ENCODE measurements at regions not wholly inside any gene's neighbourhood (a gene's known extent, or its start where the extent isn't known, plus 50 kb on each side); places are given as distances from the start of the nearest gene placed in this dataset.
"Not testable (repeated sequence)": the region's sequence is repeated elsewhere in the genome, so short reads cannot be mapped to it uniquely, and the experiment has no call there.

DNA sequence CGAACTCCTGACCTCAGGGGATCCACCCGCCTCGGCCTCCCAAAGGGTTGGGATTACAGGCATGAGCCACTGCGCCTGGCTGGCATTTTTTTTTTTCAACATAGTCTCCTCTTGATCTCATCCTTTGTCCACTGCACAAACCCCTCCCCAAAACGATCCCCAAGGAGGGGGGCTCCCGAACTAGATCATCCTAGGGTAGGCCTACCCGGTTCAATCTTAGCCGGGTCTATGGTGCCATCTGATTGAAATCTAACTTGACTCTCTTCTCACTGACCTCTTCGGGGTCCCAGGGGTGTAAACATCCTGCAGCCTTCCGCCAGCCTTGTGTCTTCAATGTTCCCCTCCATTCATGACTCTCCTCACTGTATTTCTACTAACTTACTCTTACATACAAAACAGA, 140.5 kb upstream of the CRHR1 start:
- H3K36me3 ChIP-seq: no peaks in the 10 kb centered on the region
- WGBS, 2 donors: 91% methylated on average over 10 of the region's 10 CpGs

GRCh38 chr17:45644637-45645036, 139.5 kb upstream of the CRHR1 start:
- H3K4me3 ChIP-seq (replicated peaks in 1 of 3); H3K4me1 ChIP-seq; intact Hi-C loops (cut with DNase I); H3K27me3 ChIP-seq; DNase-seq; H3K36me3 ChIP-seq; H3K9me3 ChIP-seq; H3K27ac ChIP-seq: not testable (repeated sequence)
- WGBS, 2 donors: 94 to 95% methylated on average over 1 of the region's 1 CpG

More for the DNA sequence above, 140.5 kb upstream of the CRHR1 start:
- no peak for DNase-seq
- Histone ChIP-seq H3K9me3 (no peaks in the 10 kb centered on the region), H3K27ac (no peak overlapping the region), H3K27me3 (no peaks in the 10 kb centered on the region), H3K4me3 (replicated peaks in 1 of 3) (no peak overlapping the region), H3K4me1 (no peaks in the 10 kb centered on the region)
- TF ChIP-seq CTCF (IDR thresholded peaks at IDR 0.05) (no peak), POLR2A (IDR thresholded peaks at IDR 0.05) (no peak)
- intact Hi-C loops (cut with DNase I): no loop called here

- Histone ChIP-seq H3K9me3 (no peaks in the 10 kb centered on the region), H3K4me3 (replicated peaks in 1 of 3) (no peak overlapping the region), H3K4me1 (no peaks in the 10 kb centered on the region), H3K27ac (no peak overlapping the region), H3K27me3 (no peaks in the 10 kb centered on the region), H3K36me3 (no peaks in the 10 kb centered on the region)
- DNase-seq: no peak
- 90 to 94% methylated on average over 3 of the region's 3 CpGs for WGBS, 2 donors
- no peak for TF ChIP-seq CTCF (IDR thresholded peaks at IDR 0.05)
- no peak for TF ChIP-seq POLR2A (IDR thresholded peaks at IDR 0.05)
- intact Hi-C loops (cut with DNase I): no loop called here
Measured at GRCh38 chr17:45645330-45645729, 138.8 kb upstream of the CRHR1 start.

DNA sequence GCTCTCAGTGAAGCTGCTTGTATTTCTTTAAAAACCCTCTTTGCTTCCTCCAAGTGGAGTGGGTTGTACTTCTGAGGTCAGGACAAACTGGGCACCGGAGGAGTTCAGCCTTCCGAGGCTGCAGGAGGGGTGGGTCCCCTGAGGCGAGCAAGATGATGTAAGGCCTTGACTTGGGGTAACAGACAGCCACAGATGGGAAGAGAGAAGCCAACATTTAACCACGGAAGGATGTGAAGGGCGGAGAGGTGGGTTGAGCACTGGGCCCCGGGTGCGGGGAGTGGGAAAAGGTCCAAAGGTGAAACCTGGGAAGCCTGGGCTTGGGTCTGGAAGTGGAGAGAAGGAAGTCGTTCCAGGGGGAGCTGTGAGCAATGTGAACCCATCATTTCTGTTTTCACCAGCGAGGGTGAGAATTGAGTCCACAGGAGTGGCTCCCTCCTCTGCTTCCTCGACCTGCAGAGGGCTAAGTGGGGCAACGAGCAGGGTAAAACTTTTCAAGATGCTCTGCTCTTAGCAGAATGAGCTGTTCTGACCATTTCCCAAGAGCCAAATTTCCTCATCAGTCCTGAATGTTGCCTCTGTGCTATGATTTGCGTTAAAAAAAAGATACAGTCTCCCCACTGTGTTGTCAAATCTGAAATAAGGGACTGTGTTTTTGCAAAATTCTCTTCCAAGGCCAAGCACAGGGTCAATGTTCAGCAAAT, 137.7 kb upstream of the CRHR1 start:
- Histone ChIP-seq H3K36me3 (no peaks in the 10 kb centered on the region), H3K27ac (no peak overlapping the region), H3K4me3 (replicated peaks in 1 of 3) (no peak overlapping the region), H3K4me1 (no peaks in the 10 kb centered on the region), H3K27me3 (no peaks in the 10 kb centered on the region), H3K9me3 (no peaks in the 10 kb centered on the region)
- TF ChIP-seq POLR2A (IDR thresholded peaks at IDR 0.05) (no peak), CTCF (IDR thresholded peaks at IDR 0.05) (no peak)
- intact Hi-C loops (cut with DNase I): no loop called here
- DNase-seq: no peak
- WGBS, 2 donors: 36 to 40% methylated on average over 12 of the region's 12 CpGs

DNA sequence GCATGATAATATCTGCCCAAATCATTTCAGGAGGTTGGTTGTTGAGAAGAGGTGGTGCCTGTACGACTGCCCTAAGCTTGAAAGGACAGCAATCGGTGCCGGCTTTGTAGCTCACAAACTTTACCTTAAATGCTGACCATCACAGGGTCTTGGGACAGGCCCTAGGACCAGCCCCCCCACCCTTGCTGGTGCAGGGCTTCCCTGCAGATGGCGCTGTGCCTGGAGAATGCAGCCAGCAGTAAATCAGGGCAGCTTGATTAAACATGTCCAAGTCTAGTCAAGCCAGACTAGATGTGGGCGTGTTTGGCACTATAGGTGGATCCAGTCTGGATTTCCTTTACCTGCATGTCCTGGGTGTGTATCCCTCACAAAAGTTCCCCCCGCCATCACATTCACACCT, 135.5 kb upstream of the CRHR1 start:
- H3K27ac ChIP-seq: no peak overlapping the region
- no peak for DNase-seq
- WGBS, 2 donors: 69 to 76% methylated on average over 6 of the region's 6 CpGs
- no peaks in the 10 kb centered on the region for H3K27me3 ChIP-seq
- H3K4me1 ChIP-seq: no peaks in the 10 kb centered on the region
- intact Hi-C loops (cut with DNase I): no loop called here
- no peak overlapping the region for H3K4me3 ChIP-seq (replicated peaks in 1 of 3)
- no peaks in the 10 kb centered on the region for H3K36me3 ChIP-seq
- H3K9me3 ChIP-seq: no peaks in the 10 kb centered on the region
- TF ChIP-seq CTCF (IDR thresholded peaks at IDR 0.05): no peak
- no peak for TF ChIP-seq POLR2A (IDR thresholded peaks at IDR 0.05)

Measured in thyroid gland (tissue), 4 donors.